ENCODE measurements at regions not wholly inside any gene's neighbourhood (a gene's known extent, or its start where the extent isn't known, plus 50 kb on each side); places are given as distances from the start of the nearest gene placed in this dataset.

DNA sequence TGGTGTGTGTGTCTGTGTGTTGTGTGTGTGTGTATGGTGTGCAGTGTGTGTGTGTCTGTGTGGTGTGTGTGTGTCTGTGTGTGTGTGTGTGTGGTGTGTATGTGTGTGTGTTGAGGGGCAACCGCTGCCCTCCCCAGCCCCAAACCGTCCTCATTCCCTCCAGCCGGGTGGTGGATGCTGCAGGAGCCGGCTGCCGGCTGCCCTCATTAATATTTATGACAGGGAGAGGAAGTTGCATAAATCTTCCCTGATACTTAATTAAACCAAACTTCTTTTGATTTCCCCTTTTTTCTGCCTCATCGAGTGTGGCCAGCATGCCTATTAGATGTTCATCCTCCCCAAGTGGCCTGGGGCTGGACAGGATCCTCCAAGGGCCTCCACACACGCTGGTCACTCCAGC, 121.4 kb upstream of the MVB12B start:
- TF ChIP-seq, protein P1, sequence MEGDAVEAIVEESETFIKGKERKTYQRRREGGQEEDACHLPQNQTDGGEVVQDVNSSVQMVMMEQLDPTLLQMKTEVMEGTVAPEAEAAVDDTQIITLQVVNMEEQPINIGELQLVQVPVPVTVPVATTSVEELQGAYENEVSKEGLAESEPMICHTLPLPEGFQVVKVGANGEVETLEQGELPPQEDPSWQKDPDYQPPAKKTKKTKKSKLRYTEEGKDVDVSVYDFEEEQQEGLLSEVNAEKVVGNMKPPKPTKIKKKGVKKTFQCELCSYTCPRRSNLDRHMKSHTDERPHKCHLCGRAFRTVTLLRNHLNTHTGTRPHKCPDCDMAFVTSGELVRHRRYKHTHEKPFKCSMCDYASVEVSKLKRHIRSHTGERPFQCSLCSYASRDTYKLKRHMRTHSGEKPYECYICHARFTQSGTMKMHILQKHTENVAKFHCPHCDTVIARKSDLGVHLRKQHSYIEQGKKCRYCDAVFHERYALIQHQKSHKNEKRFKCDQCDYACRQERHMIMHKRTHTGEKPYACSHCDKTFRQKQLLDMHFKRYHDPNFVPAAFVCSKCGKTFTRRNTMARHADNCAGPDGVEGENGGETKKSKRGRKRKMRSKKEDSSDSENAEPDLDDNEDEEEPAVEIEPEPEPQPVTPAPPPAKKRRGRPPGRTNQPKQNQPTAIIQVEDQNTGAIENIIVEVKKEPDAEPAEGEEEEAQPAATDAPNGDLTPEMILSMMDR (conservative IDR thresholded peaks at IDR 0.05; ENCODE audit: low read depth, low read length), result no peak
- no peak for TF ChIP-seq EZH2 (IDR thresholded peaks at IDR 0.05; ENCODE audit: borderline replicate concordance, low read depth, low read length, poor library complexity, severe bottlenecking)
